WTC11 (cell line): ENCODE measurements at regions not wholly inside any gene's neighbourhood (a gene's known extent, or its start where the extent isn't known, plus 50 kb on each side); places are given as distances from the start of the nearest gene placed in this dataset.

Experiments
- ATAC-seq: fragments of 200-7000 bp; cut with Tn5 transposase; 2 replicates; pipeline ENCODE4 v1.10.0; 2021; ENCODE audit warnings: mild to moderate bottlenecking, moderate library complexity
- CTCF ChIA-PET: fragments of 300-600 bp; sonication (Branson Sonifier 250); formaldehyde crosslinking; loops from one replicate; lab custom pipeline; 2021; ENCODE audit warnings: antibody characterized with exemption; lab: Charles Lee
- POLR2A ChIA-PET: fragments of 350-600 bp; sonication (Branson Sonifier 250); formaldehyde crosslinking; loops from one replicate; lab custom pipeline; 2021; ENCODE audit warnings: antibody characterized with exemption; lab: Charles Lee
- DNase-seq: peaks from one replicate; pipeline ENCODE4 v3.0.0; 2021; ENCODE audit warnings: low spot score
- H3K27ac Mint-ChIP-seq: 2 replicates; pipeline ENCODE4 v1.8.0; 2021; ENCODE audit warnings: mixed read lengths
- H3K27me3 Mint-ChIP-seq: 2 replicates; pipeline ENCODE4 v1.8.0; 2021; ENCODE audit warnings: low read depth, mild to moderate bottlenecking, moderate library complexity, mixed read lengths
- H3K36me3 Mint-ChIP-seq: 2 replicates; pipeline ENCODE4 v1.8.0; 2021; ENCODE audit warnings: mixed read lengths
- H3K4me1 Mint-ChIP-seq: 2 replicates; pipeline ENCODE4 v1.8.0; 2022; ENCODE audit warnings: mixed read lengths
- H3K4me3 Mint-ChIP-seq: 2 replicates; pipeline ENCODE4 v1.8.0; 2021; ENCODE audit warnings: mild to moderate bottlenecking, moderate library complexity, mixed read lengths
- H3K9me3 Mint-ChIP-seq: 2 replicates; pipeline ENCODE4 v1.8.0; 2021; ENCODE audit warnings: mixed read lengths
- E2F1 ChIP-seq: sonication (generic); formaldehyde crosslinking; IDR thresholded peaks from 2 replicates; pipeline ENCODE4 v1.8.0; 2022; ENCODE audit warnings: mild to moderate bottlenecking, missing genetic modification reagents
- EMX1 ChIP-seq: fragments of 250-450 bp; sonication (Bioruptor Pico); IDR thresholded peaks from 2 replicates; pipeline ENCODE4 v1.8.0; 2021; ENCODE audit warnings: mild to moderate bottlenecking
- FOXK1 ChIP-seq: sonication (generic); formaldehyde crosslinking; IDR thresholded peaks from 2 replicates; pipeline ENCODE4 v1.8.0; 2022; ENCODE audit warnings: mild to moderate bottlenecking, moderate library complexity, missing genetic modification reagents
- GTF2I ChIP-seq: fragments of 250-450 bp; sonication (Bioruptor Pico); conservative IDR thresholded peaks from 2 replicates; pipeline ENCODE4 v1.4.0; 2021; ENCODE audit warnings: mild to moderate bottlenecking
- IRF2 ChIP-seq: sonication (generic); formaldehyde crosslinking; IDR thresholded peaks from 2 replicates; pipeline ENCODE4 v1.8.0; 2022; ENCODE audit warnings: low read depth, missing genetic modification reagents, borderline replicate concordance
- MXD4 ChIP-seq: fragments of 250-450 bp; sonication (Bioruptor Pico); IDR thresholded peaks from 2 replicates; pipeline ENCODE4 v1.8.0; 2021; ENCODE audit warnings: mild to moderate bottlenecking, moderate library complexity, borderline replicate concordance
- MYBL2 ChIP-seq: sonication (generic); formaldehyde crosslinking; IDR thresholded peaks from 2 replicates; pipeline ENCODE4 v1.8.1; 2023; ENCODE audit warnings: mild to moderate bottlenecking, moderate library complexity, missing genetic modification reagents
- NFE2L1 ChIP-seq: sonication (generic); formaldehyde crosslinking; IDR thresholded peaks from 2 replicates; pipeline ENCODE4 v1.8.1; 2023; ENCODE audit warnings: missing genetic modification reagents
- PRRX2 ChIP-seq: fragments of 250-450 bp; sonication (Bioruptor Pico); IDR thresholded peaks from 2 replicates; pipeline ENCODE4 v1.8.0; 2021; ENCODE audit warnings: mild to moderate bottlenecking
- SMAD3 ChIP-seq: sonication (generic); formaldehyde crosslinking; IDR thresholded peaks from 2 replicates; pipeline ENCODE4 v1.8.0; 2022; ENCODE audit warnings: missing genetic modification reagents, mild to moderate bottlenecking, borderline replicate concordance
- SMAD4 ChIP-seq: sonication (generic); formaldehyde crosslinking; IDR thresholded peaks from 2 replicates; pipeline ENCODE4 v1.8.0; 2022; ENCODE audit warnings: mild to moderate bottlenecking, missing genetic modification reagents
- STAT6 ChIP-seq: sonication (generic); formaldehyde crosslinking; conservative IDR thresholded peaks from 2 replicates; pipeline ENCODE4 v1.8.1; 2023; ENCODE audit warnings: mild to moderate bottlenecking, low read depth, missing genetic modification reagents, moderate library complexity
- TCF7 ChIP-seq: sonication (generic); formaldehyde crosslinking; IDR thresholded peaks from 2 replicates; pipeline ENCODE4 v1.8.0; 2022; ENCODE audit warnings: mild to moderate bottlenecking, low read depth, missing genetic modification reagents, moderate library complexity
- TEAD4 ChIP-seq: sonication (generic); formaldehyde crosslinking; IDR thresholded peaks from 2 replicates; pipeline ENCODE4 v1.8.0; 2022; ENCODE audit warnings: mild to moderate bottlenecking, missing genetic modification reagents
- ZNF138 ChIP-seq: sonication (generic); formaldehyde crosslinking; conservative IDR thresholded peaks from 2 replicates; pipeline ENCODE4 v1.8.1; 2022; ENCODE audit warnings: mild to moderate bottlenecking, moderate library complexity, missing genetic modification reagents
- ZNF423 ChIP-seq: fragments of 250-450 bp; sonication (Bioruptor Pico); IDR thresholded peaks from 2 replicates; pipeline ENCODE4 v2.1.2; 2022; ENCODE audit warnings: mild to moderate bottlenecking, moderate library complexity
- ZNF532 ChIP-seq: fragments of 250-450 bp; sonication (Bioruptor Pico); IDR thresholded peaks from 2 replicates; pipeline ENCODE4 v1.9.0; 2021; ENCODE audit warnings: mild to moderate bottlenecking, borderline replicate concordance
- TF ChIP-seq, protein P1 (sequence below): sonication (generic); formaldehyde crosslinking; IDR thresholded peaks from 2 replicates; pipeline ENCODE4 v1.8.1; 2023; ENCODE audit warnings: mild to moderate bottlenecking, missing genetic modification reagents, moderate library complexity
- TF ChIP-seq, protein P2 (sequence below): fragments of 250-450 bp; sonication (Bioruptor Pico); IDR thresholded peaks from 2 replicates; pipeline ENCODE4 v1.8.0; 2021; ENCODE audit warnings: mild to moderate bottlenecking

DNA sequence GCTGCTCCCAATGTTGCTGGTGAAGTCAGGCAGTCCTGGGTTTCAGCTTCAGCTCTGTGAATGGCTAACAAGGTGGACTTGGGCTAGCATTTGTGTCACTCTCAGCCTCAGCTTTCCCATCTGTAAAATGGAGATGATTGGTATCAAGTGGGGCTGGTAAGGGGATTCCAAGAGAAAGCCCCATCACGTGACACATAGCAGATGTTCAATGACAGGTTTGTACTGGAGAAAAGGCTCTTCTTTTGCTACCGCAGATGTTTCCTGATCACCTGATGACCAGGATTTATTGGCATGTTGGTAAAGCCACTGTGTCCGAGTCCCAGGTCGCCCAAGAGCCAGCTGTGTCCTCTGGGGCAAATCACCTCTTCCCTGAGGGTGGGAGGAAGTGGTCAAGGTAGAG, 335.0 kb downstream of the MATN1 start:
- ChIA-PET POLR2A (no interaction called here), CTCF (no interaction called here)
- H3K4me3 Mint-ChIP-seq: no peak overlapping the region
- DNase-seq (no peak), ATAC-seq (no peak)
- no peaks in the 10 kb centered on the region for H3K36me3 Mint-ChIP-seq
- TF ChIP-seq FOXK1 (CRISPR knock-in tag): no peak
- TF ChIP-seq ZNF423: no peak
- no peak for TF ChIP-seq NFE2L1 (CRISPR knock-in tag)
- TF ChIP-seq, protein P1, sequence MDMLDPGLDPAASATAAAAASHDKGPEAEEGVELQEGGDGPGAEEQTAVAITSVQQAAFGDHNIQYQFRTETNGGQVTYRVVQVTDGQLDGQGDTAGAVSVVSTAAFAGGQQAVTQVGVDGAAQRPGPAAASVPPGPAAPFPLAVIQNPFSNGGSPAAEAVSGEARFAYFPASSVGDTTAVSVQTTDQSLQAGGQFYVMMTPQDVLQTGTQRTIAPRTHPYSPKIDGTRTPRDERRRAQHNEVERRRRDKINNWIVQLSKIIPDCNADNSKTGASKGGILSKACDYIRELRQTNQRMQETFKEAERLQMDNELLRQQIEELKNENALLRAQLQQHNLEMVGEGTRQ: no peak
- TF ChIP-seq E2F1: no peak
- TF ChIP-seq MXD4: no peak
- TF ChIP-seq SMAD4: no peak
- no peak for TF ChIP-seq IRF2 (CRISPR knock-in tag)
- TF ChIP-seq SMAD3 (CRISPR knock-in tag): no peak
- no peak for TF ChIP-seq MYBL2 (CRISPR knock-in tag)
- no peak for TF ChIP-seq ZNF532
- no peak for TF ChIP-seq EMX1 (CRISPR knock-in tag)
- no peak for TF ChIP-seq GTF2I (CRISPR knock-in tag)
- TF ChIP-seq PRRX2: no peak
- no peak for TF ChIP-seq ZNF138 (CRISPR knock-in tag)
- TF ChIP-seq TEAD4 (CRISPR knock-in tag): no peak
- TF ChIP-seq TCF7 (CRISPR knock-in tag): no peak
- TF ChIP-seq, protein P2, sequence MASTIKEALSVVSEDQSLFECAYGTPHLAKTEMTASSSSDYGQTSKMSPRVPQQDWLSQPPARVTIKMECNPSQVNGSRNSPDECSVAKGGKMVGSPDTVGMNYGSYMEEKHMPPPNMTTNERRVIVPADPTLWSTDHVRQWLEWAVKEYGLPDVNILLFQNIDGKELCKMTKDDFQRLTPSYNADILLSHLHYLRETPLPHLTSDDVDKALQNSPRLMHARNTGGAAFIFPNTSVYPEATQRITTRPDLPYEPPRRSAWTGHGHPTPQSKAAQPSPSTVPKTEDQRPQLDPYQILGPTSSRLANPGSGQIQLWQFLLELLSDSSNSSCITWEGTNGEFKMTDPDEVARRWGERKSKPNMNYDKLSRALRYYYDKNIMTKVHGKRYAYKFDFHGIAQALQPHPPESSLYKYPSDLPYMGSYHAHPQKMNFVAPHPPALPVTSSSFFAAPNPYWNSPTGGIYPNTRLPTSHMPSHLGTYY: no peak
- no peak for TF ChIP-seq STAT6 (CRISPR knock-in tag)
- H3K4me1 Mint-ChIP-seq: no peaks in the 10 kb centered on the region
- no peak overlapping the region for H3K27ac Mint-ChIP-seq
- peaks cover 3% of the 10 kb centered on the region for H3K27me3 Mint-ChIP-seq
- peaks cover 8% of the 10 kb centered on the region; the same call in 1 of the 2 replicates for H3K9me3 Mint-ChIP-seq
